ENCODE measurements at regions not wholly inside any gene's neighbourhood (a gene's known extent, or its start where the extent isn't known, plus 50 kb on each side); places are given as distances from the start of the nearest gene placed in this dataset.

GRCh38 chr7:148481971-148482626 is 108.5 kb upstream of the C7orf33 start:
- DNase-seq (ENCODE audit: low read depth, low spot score) (no peak), FAIRE-seq (no peak)
- TF ChIP-seq JUN (IDR thresholded peaks at IDR 0.05; ENCODE audit: borderline replicate concordance, insufficient read depth, insufficient read length, low read depth) = no peak
- no peak for TF ChIP-seq GATA2 (IDR thresholded peaks at IDR 0.05; ENCODE audit: insufficient read depth, insufficient read length, low read depth, low read length)
- TF ChIP-seq FOS (IDR thresholded peaks at IDR 0.05; ENCODE audit: borderline replicate concordance, insufficient read depth, low read length) = no peak
- TF ChIP-seq POLR2A (IDR thresholded peaks at IDR 0.05; ENCODE audit: low read depth, low read length) = no peak
- TF ChIP-seq POLR2AphosphoS5 (IDR thresholded peaks at IDR 0.05; ENCODE audit: insufficient read depth, low read depth, low read length) = no peak
- TF ChIP-seq, protein P1, sequence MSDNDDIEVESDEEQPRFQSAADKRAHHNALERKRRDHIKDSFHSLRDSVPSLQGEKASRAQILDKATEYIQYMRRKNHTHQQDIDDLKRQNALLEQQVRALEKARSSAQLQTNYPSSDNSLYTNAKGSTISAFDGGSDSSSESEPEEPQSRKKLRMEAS (IDR thresholded peaks at IDR 0.05; ENCODE audit: insufficient read depth, insufficient read length) = no peak
- no peak for TF ChIP-seq MYC (IDR thresholded peaks at IDR 0.05; ENCODE audit: low read depth, low read length)
- TF ChIP-seq, protein P2, sequence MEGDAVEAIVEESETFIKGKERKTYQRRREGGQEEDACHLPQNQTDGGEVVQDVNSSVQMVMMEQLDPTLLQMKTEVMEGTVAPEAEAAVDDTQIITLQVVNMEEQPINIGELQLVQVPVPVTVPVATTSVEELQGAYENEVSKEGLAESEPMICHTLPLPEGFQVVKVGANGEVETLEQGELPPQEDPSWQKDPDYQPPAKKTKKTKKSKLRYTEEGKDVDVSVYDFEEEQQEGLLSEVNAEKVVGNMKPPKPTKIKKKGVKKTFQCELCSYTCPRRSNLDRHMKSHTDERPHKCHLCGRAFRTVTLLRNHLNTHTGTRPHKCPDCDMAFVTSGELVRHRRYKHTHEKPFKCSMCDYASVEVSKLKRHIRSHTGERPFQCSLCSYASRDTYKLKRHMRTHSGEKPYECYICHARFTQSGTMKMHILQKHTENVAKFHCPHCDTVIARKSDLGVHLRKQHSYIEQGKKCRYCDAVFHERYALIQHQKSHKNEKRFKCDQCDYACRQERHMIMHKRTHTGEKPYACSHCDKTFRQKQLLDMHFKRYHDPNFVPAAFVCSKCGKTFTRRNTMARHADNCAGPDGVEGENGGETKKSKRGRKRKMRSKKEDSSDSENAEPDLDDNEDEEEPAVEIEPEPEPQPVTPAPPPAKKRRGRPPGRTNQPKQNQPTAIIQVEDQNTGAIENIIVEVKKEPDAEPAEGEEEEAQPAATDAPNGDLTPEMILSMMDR (IDR thresholded peaks at IDR 0.05; ENCODE audit: extremely low read depth in 1 of 2, insufficient read depth in 1 of 2, low read depth in 1 of 2, low read length in 2 of 2) = no peak
- no peak for TF ChIP-seq EZH2 (IDR thresholded peaks at IDR 0.05; ENCODE audit: borderline replicate concordance, low read depth, low read length, severe bottlenecking)
- Histone ChIP-seq H3K79me2 (ENCODE audit: control insufficient read depth, insufficient read depth, low read length) (no peaks in the 10 kb centered on the region), H4K20me1 (replicated peaks; ENCODE audit: control insufficient read depth, extremely low read depth, insufficient read depth, low read length) (no peaks in the 10 kb centered on the region), H3K9me3 (replicated peaks; ENCODE audit: control insufficient read depth, insufficient read depth, low read length) (no peaks in the 10 kb centered on the region), H3K9me1 (replicated peaks; ENCODE audit: control insufficient read depth, extremely low read depth, insufficient read depth, low read length) (no peaks in the 10 kb centered on the region), H3K4me1 (ENCODE audit: control insufficient read depth, extremely low read depth, insufficient read depth, low read length) (no peaks in the 10 kb centered on the region), H3K9ac (replicated peaks; ENCODE audit: extremely low read depth, insufficient read depth, low read length) (no peak overlapping the region), H3K27me3 (ENCODE audit: control insufficient read depth in 2 of 2, insufficient read depth in 2 of 2, low read length in 2 of 2) (no peaks in the 10 kb centered on the region), H2AFZ (ENCODE audit: low read depth, low read length) (no peak overlapping the region), H3K4me2 (ENCODE audit: insufficient read depth, low read length) (no peak overlapping the region), H3K4me3 (replicated peaks in 1 of 3; ENCODE audit: insufficient read depth in 1 of 3, low read depth in 1 of 3, low read length in 3 of 3) (no peak overlapping the region), H3K36me3 (ENCODE audit: control insufficient read depth in 2 of 2, extremely low read depth in 1 of 2, insufficient read depth in 2 of 2, low read length in 2 of 2) (no peaks in the 10 kb centered on the region), H3K27ac (ENCODE audit: insufficient read depth, low read depth, low read length) (no peak overlapping the region)
- ChIA-PET CTCF (no interaction called here), POLR2A (no interaction called here)
- intact Hi-C loops (cut with micrococcal nuclease) = no loop called here
- dilution Hi-C loops (cut with MboI; ENCODE audit: extremely low pct_ligation_motif_present, low sequenced_read_pairs) = no loop called here
- no TSS peak for BruUV-seq (replicated peaks)

All from endothelial cell of umbilical vein (primary cell).